ENCODE measurements at regions not wholly inside any gene's neighbourhood (a gene's known extent, or its start where the extent isn't known, plus 50 kb on each side); places are given as distances from the start of the nearest gene placed in this dataset.

GRCh38 chr1:168782559-168783116, 53.6 kb upstream of the DPT start:
- no peak overlapping the region for H3K4me3 ChIP-seq (ENCODE audit: control insufficient read depth in 2 of 3, extremely low read depth in 1 of 3, insufficient read depth in 2 of 3, low read depth in 1 of 3, low read length in 3 of 3)
- no peaks in the 10 kb centered on the region for H4K20me1 ChIP-seq (ENCODE audit: control insufficient read depth, extremely low read depth, insufficient read depth, low read length)
- dilution Hi-C loops (cut with MboI; ENCODE audit: extremely low pct_ligation_motif_present, low sequenced_read_pairs), result no loop called here
- DNase-seq (ENCODE audit: low read depth, low spot score), result no peak
- H3K9me3 ChIP-seq (ENCODE audit: control insufficient read depth, low read depth, low read length), result no peaks in the 10 kb centered on the region
- no peaks in the 10 kb centered on the region for H3K27me3 ChIP-seq (ENCODE audit: control insufficient read depth, extremely low read depth, insufficient read depth, low read length)
- no peaks in the 10 kb centered on the region for H3K9me1 ChIP-seq (ENCODE audit: control insufficient read depth, extremely low read depth, insufficient read depth, low read length)
- no peak overlapping the region for H2AFZ ChIP-seq (ENCODE audit: control insufficient read depth, low read length)
- TF ChIP-seq CTCF (optimal IDR thresholded peaks at IDR 0.05 in 1 of 3, IDR thresholded peaks at IDR 0.05 in 1 of 3, conservative IDR thresholded peaks at IDR 0.05 in 1 of 3; ENCODE audit: extremely low read depth in 1 of 3, insufficient read depth in 2 of 3, low read length in 3 of 3) (no peak), EZH2 (IDR thresholded peaks at IDR 0.05; ENCODE audit: low read length) (no peak)
- no peaks in the 10 kb centered on the region for H3K36me3 ChIP-seq (ENCODE audit: control insufficient read depth in 2 of 2, extremely low read depth in 1 of 2, insufficient read depth in 2 of 2, low read length in 2 of 2)
- H3K9ac ChIP-seq (ENCODE audit: control insufficient read depth, extremely low read depth, insufficient read depth, low read length), result no peak overlapping the region
- no peaks in the 10 kb centered on the region for H3K4me1 ChIP-seq (ENCODE audit: control insufficient read depth, extremely low read depth, insufficient read depth, low read length)
- H3K79me2 ChIP-seq (ENCODE audit: control insufficient read depth, insufficient read depth, low read length), result no peaks in the 10 kb centered on the region
- no peak overlapping the region for H3K27ac ChIP-seq (ENCODE audit: control insufficient read depth, insufficient read depth, low read length)
- H3K4me2 ChIP-seq (ENCODE audit: control insufficient read depth, extremely low read depth, insufficient read depth, low read depth, low read length), result no peak overlapping the region
- no peak for FAIRE-seq

- Histone ChIP-seq H2AFZ (ENCODE audit: control insufficient read depth, low read length) (no peak overlapping the region), H3K4me1 (ENCODE audit: control insufficient read depth, extremely low read depth, insufficient read depth, low read length) (no peaks in the 10 kb centered on the region), H3K27ac (ENCODE audit: control insufficient read depth, insufficient read depth, low read length) (no peak overlapping the region), H3K79me2 (ENCODE audit: control insufficient read depth, insufficient read depth, low read length) (no peaks in the 10 kb centered on the region), H3K4me3 (ENCODE audit: control insufficient read depth in 2 of 3, extremely low read depth in 1 of 3, insufficient read depth in 2 of 3, low read depth in 1 of 3, low read length in 3 of 3) (no peak overlapping the region), H3K27me3 (ENCODE audit: control insufficient read depth, extremely low read depth, insufficient read depth, low read length) (no peaks in the 10 kb centered on the region), H3K9me3 (ENCODE audit: control insufficient read depth, low read depth, low read length) (no peaks in the 10 kb centered on the region), H3K36me3 (ENCODE audit: control insufficient read depth in 2 of 2, extremely low read depth in 1 of 2, insufficient read depth in 2 of 2, low read length in 2 of 2) (no peaks in the 10 kb centered on the region), H3K9ac (ENCODE audit: control insufficient read depth, extremely low read depth, insufficient read depth, low read length) (no peak overlapping the region), H3K9me1 (ENCODE audit: control insufficient read depth, extremely low read depth, insufficient read depth, low read length) (no peaks in the 10 kb centered on the region), H3K4me2 (ENCODE audit: control insufficient read depth, extremely low read depth, insufficient read depth, low read depth, low read length) (no peak overlapping the region), H4K20me1 (ENCODE audit: control insufficient read depth, extremely low read depth, insufficient read depth, low read length) (no peaks in the 10 kb centered on the region)
- TF ChIP-seq CTCF (optimal IDR thresholded peaks at IDR 0.05 in 1 of 3, IDR thresholded peaks at IDR 0.05 in 1 of 3, conservative IDR thresholded peaks at IDR 0.05 in 1 of 3; ENCODE audit: extremely low read depth in 1 of 3, insufficient read depth in 2 of 3, low read length in 3 of 3), result no peak
- no peak for TF ChIP-seq EZH2 (IDR thresholded peaks at IDR 0.05; ENCODE audit: low read length)
- FAIRE-seq (no peak), DNase-seq (ENCODE audit: low read depth, low spot score) (no peak)
- dilution Hi-C loops (cut with MboI; ENCODE audit: extremely low pct_ligation_motif_present, low sequenced_read_pairs), result no loop called here
Measured at GRCh38 chr1:168783458-168784210, 54.6 kb upstream of the DPT start.

Data from keratinocyte (primary cell).